ENCODE measurements at regions not wholly inside any gene's neighbourhood (a gene's known extent, or its start where the extent isn't known, plus 50 kb on each side); places are given as distances from the start of the nearest gene placed in this dataset.

DNA sequence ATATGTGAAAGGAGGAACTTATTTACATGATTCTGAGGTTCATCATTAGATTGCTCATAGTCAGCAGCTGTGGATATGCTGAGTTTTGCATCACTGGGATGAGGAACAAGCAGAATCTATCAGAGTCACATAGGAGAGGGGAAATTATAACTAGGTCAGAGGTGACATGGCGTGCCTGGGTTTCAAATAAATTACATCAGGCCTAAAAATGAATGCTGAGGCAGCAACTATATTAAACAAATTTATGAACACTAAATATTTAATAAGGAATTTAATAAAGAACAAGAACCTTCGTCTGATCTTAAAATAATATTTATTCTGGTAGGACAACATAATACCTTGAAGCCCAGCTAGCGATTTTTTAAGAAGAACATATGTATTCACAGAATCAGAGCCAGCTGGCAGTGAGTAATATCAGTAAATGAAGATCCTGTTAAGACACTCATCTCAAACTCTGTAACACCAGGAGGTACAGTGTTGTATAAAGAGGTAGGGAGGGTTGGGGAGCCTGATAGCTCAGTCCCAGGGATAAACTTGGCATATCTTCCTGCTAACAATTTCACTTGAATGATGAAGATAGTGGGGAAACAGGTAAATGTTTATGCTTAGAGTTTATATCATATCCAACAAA lies 60.9 kb upstream of the HS3ST1 start:
- peak in 1 of 3 donors; percentile 21 for DNase-seq

- no peak for DNase-seq
Measured at GRCh38 chr4:11488657-11489452, 60.2 kb upstream of the HS3ST1 start.

GRCh38 chr4:11487868-11488544 lies 59.3 kb upstream of the HS3ST1 start:
- peak in 1 of 3 donors; percentile 32 for DNase-seq

DNA sequence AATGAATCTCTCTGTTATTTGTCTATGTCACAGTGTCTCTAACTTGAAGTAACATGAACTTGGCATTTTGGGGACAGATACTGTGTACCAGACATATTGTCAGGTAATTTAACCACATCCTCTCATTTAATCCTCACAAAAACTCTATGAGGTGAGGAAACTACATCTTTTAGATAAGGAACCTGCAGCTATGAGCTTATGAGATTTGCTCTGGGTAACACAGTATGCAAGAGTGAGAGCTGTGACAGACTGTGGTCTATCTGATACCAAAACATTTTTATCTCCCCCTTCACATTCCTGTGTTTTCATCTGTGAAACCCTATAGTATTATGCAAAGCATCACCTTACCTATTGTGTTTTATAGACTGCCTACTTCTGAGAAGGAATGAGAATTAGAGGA lies 58.4 kb upstream of the HS3ST1 start:
- DNase-seq = no peak

GRCh38 chr4:11485926-11486325 lies 57.2 kb upstream of the HS3ST1 start:
- DNase-seq = no peak

GRCh38 chr4:11484531-11484930 lies 55.8 kb upstream of the HS3ST1 start:
- DNase-seq = no peak

DNA sequence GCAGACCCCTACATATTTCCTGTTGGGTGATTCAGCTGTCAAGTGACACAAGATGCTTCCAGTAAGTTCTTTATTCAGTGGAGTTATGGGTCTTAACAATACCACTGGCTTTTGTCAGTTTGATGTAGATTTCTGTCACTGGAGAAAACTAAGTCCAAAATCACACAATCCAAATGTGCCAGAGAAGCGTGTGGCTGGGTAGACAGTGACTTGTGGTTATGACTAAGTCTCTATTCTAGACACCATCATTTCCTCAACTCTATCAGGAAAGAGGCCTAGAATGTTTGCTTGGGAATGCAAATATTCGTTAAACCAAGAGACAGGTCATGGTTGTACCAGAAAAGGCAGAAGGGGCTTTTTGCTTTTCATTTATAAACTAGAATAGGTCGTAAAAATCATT lies 54.4 kb upstream of the HS3ST1 start:
- no peak for DNase-seq

GRCh38 chr4:11480683-11481082 lies 52.0 kb upstream of the HS3ST1 start:
- peak in 1 of 3 donors; percentile 45 for DNase-seq
